ENCODE measurements at regions not wholly inside any gene's neighbourhood (a gene's known extent, or its start where the extent isn't known, plus 50 kb on each side); places are given as distances from the start of the nearest gene placed in this dataset.
"Not testable (repeated sequence)": the region's sequence is repeated elsewhere in the genome, so short reads cannot be mapped to it uniquely, and the experiment has no call there.

- H3K36me3 ChIP-seq; intact Hi-C loops (cut with DNase I); H3K27ac ChIP-seq; H3K9me3 ChIP-seq; H3K9ac ChIP-seq (ENCODE audit: low read depth in 2 of 2, low read length in 2 of 2); H3K27me3 ChIP-seq; DNase-seq; H3K4me1 ChIP-seq; H3K4me3 ChIP-seq: not testable (repeated sequence)
Observed at GRCh38 chr20:25932170-25932569, 235.5 kb upstream of the ZNF337 start.

GRCh38 chr20:25902321-25902720, 205.7 kb upstream of the ZNF337 start:
- H3K4me3 ChIP-seq; intact Hi-C loops (cut with DNase I); H3K4me1 ChIP-seq; H3K36me3 ChIP-seq; H3K9ac ChIP-seq (ENCODE audit: low read depth in 2 of 2, low read length in 2 of 2); DNase-seq; H3K9me3 ChIP-seq; H3K27me3 ChIP-seq; H3K27ac ChIP-seq: not testable (repeated sequence)

- H3K27ac ChIP-seq; H3K4me1 ChIP-seq; H3K27me3 ChIP-seq; H3K9ac ChIP-seq (ENCODE audit: low read depth in 2 of 2, low read length in 2 of 2); DNase-seq; H3K9me3 ChIP-seq; intact Hi-C loops (cut with DNase I); H3K36me3 ChIP-seq; H3K4me3 ChIP-seq: not testable (repeated sequence)
Observed at GRCh38 chr20:25898663-25899062, 202.0 kb upstream of the ZNF337 start.

- H3K9me3 ChIP-seq; H3K27ac ChIP-seq; intact Hi-C loops (cut with DNase I); DNase-seq; H3K27me3 ChIP-seq; H3K9ac ChIP-seq (ENCODE audit: low read depth in 2 of 2, low read length in 2 of 2); H3K4me3 ChIP-seq; H3K36me3 ChIP-seq; H3K4me1 ChIP-seq: not testable (repeated sequence)
Observed at GRCh38 chr20:25879096-25879495, 182.4 kb upstream of the ZNF337 start.

GRCh38 chr20:25868650-25868979, 172.0 kb upstream of the ZNF337 start:
- peak overlapping the region; percentile 37 for H3K4me3 ChIP-seq
- H3K27ac ChIP-seq; DNase-seq; intact Hi-C loops (cut with DNase I); H3K27me3 ChIP-seq; H3K36me3 ChIP-seq; H3K9me3 ChIP-seq; H3K4me1 ChIP-seq; H3K9ac ChIP-seq (ENCODE audit: low read depth in 2 of 2, low read length in 2 of 2): not testable (repeated sequence)

GRCh38 chr20:25867776-25868649, 171.4 kb upstream of the ZNF337 start:
- Histone ChIP-seq H3K9me3 (no peaks in the 10 kb centered on the region), H3K9ac (ENCODE audit: low read depth in 2 of 2, low read length in 2 of 2) (no peak overlapping the region), H3K27me3 (peaks cover 7% of the 10 kb centered on the region), H3K36me3 (no peaks in the 10 kb centered on the region), H3K4me1 (no peaks in the 10 kb centered on the region), H3K4me3 (peak overlapping the region; percentile 37), H3K27ac (no peak overlapping the region)
- TF ChIP-seq CTCF (IDR thresholded peaks at IDR 0.05): no peak
- DNase-seq: peak; percentile 65
- intact Hi-C loops (cut with DNase I): no loop called here

- H3K4me3 ChIP-seq; H3K27me3 ChIP-seq; DNase-seq; H3K27ac ChIP-seq; H3K4me1 ChIP-seq; intact Hi-C loops (cut with DNase I); H3K9ac ChIP-seq (ENCODE audit: low read depth in 2 of 2, low read length in 2 of 2); H3K36me3 ChIP-seq; H3K9me3 ChIP-seq: not testable (repeated sequence)
Observed at GRCh38 chr20:25867015-25867775, 170.5 kb upstream of the ZNF337 start.

- intact Hi-C loops (cut with DNase I): no loop called here
- H3K4me3 ChIP-seq: no peak overlapping the region
- no peaks in the 10 kb centered on the region for H3K9me3 ChIP-seq
- no peak overlapping the region for H3K9ac ChIP-seq (ENCODE audit: low read depth in 2 of 2, low read length in 2 of 2)
- peaks cover 10% of the 10 kb centered on the region for H3K27me3 ChIP-seq
- no peaks in the 10 kb centered on the region for H3K4me1 ChIP-seq
- H3K27ac ChIP-seq: no peak overlapping the region
- no peaks in the 10 kb centered on the region for H3K36me3 ChIP-seq
- no peak for TF ChIP-seq CTCF (IDR thresholded peaks at IDR 0.05)
- DNase-seq: peak; percentile 70
Observed at GRCh38 chr20:25865715-25866656, 169.3 kb upstream of the ZNF337 start.

- intact Hi-C loops (cut with DNase I); H3K36me3 ChIP-seq; H3K9me3 ChIP-seq; H3K4me1 ChIP-seq; H3K4me3 ChIP-seq; H3K27ac ChIP-seq; H3K9ac ChIP-seq (ENCODE audit: low read depth in 2 of 2, low read length in 2 of 2); DNase-seq: not testable (repeated sequence)
- H3K27me3 ChIP-seq: peaks cover 16% of the 10 kb centered on the region
Observed at GRCh38 chr20:25864963-25865714, 168.5 kb upstream of the ZNF337 start.
